OCI-LY1 (cell line): ENCODE measurements at regions not wholly inside any gene's neighbourhood (a gene's known extent, or its start where the extent isn't known, plus 50 kb on each side); places are given as distances from the start of the nearest gene placed in this dataset.

Source experiments
- CTCF ChIP-seq: fragments of 200-600 bp; sonication (generic), shearing (Covaris generic); IDR thresholded peaks from 2 replicates; pipeline ENCODE4 v1.5.1; 2017; ENCODE audit warnings: mild to moderate bottlenecking, antibody characterized with exemption, low read length, moderate library complexity, mixed read lengths
- EZH2 ChIP-seq: fragments of 200-600 bp; sonication (generic), shearing (Covaris generic); IDR thresholded peaks from 2 replicates; pipeline ENCODE4 v1.8.0; 2017; ENCODE audit warnings: borderline replicate concordance, mixed run types, mild to moderate bottlenecking, antibody characterized with exemption, low read length, moderate library complexity, mixed read lengths

DNA sequence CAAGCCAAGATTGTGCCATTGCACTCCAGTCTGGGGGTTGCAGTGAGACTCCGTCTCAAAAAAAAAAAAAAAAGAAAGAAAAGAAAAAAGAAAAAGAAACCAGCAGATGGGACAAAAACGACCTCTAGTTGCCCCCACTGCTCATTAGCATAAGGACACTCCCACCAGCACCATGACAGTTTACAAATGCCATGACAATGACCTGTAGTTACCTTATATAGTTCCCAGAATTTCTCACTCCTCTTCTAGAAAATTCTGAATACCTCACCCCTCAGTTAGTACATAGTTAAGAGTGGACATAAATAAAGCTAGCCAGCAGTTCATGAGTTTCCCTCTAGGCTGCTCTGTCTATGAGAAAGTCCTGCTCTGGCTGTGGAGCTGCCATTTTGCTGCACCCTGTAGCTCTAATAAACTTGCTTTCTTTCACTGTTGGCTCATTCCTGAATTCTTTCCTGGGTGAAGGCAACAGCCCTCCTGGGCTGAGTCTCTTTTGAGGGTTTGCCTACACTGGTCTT lies 276.8 kb upstream of the AKR1E2 start:
- TF ChIP-seq CTCF, result no peak
- no peak for TF ChIP-seq EZH2
